K562 (cell line): ENCODE measurements at regions not wholly inside any gene's neighbourhood (a gene's known extent, or its start where the extent isn't known, plus 50 kb on each side); places are given as distances from the start of the nearest gene placed in this dataset.

Experiments used
- CREM ChIP-seq: IDR thresholded peaks from 2 replicates; pipeline ENCODE4 v1.6.1; 2014; ENCODE audit warnings: antibody characterized with exemption, low read depth
- CTCF ChIP-seq, 3 experiments: IDR thresholded peaks in 2 of 3; conservative IDR thresholded peaks in 1 of 3; 2 replicates each; pipeline ENCODE4 v1.5.1; 2011 to 2012; ENCODE audit warnings: low read length in 3 of 3, mild to moderate bottlenecking in 3 of 3, control low read depth in 2 of 3, improper control_type of control experiment in 1 of 3, inconsistent platforms in 1 of 3, low read depth in 1 of 3, mixed read lengths in 1 of 3, moderate library complexity in 1 of 3; ENCODE audit not compliant: insufficient read depth in 2 of 3
- JUND ChIP-seq, 2 experiments: IDR thresholded peaks; 2 replicates in 1 of 2; 3 replicates in 1 of 2; pipeline ENCODE4 v1.6.1; 2011; ENCODE audit warnings: borderline replicate concordance in 2 of 2, low read depth in 2 of 2, low read length in 2 of 2, improper control_type of control experiment in 1 of 2, missing biosample characterization in 1 of 2, missing genetic modification characterization in 1 of 2, missing genetic modification reagents in 1 of 2

DNA sequence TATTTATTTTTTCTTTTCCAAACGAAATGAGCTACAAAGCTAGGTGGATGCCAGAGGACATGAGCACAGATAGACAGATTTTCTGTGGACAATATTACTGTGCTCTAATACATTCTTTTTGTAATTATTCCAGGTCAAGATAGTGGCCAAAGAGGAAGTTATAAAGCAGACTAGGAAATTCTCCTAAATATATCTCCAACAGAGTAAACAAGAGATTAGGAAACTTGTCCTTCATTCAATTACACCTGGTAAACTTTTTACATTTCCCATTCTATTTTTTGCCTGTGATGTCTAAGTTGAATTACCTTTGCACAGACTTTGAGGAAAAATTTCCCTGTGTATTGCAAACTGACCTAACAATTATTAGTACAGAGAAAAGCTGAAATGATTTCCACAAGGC lies 905.5 kb upstream of the PCDH20 start:
- TF ChIP-seq JUND (IDR thresholded peaks at IDR 0.05; ENCODE audit: borderline replicate concordance, low read depth, low read length) = no peak
- no peak for TF ChIP-seq JUND (tag; IDR thresholded peaks at IDR 0.05; ENCODE audit: borderline replicate concordance, low read depth, low read length)
- TF ChIP-seq CTCF (IDR thresholded peaks at IDR 0.05 in 2 of 3, conservative IDR thresholded peaks at IDR 0.05 in 1 of 3; ENCODE audit: insufficient read depth in 2 of 3, low read depth in 1 of 3, low read length in 3 of 3) = no peak
- TF ChIP-seq CREM = no peak
